ENCODE measurements at regions not wholly inside any gene's neighbourhood (a gene's known extent, or its start where the extent isn't known, plus 50 kb on each side); places are given as distances from the start of the nearest gene placed in this dataset.

GRCh38 chrX:7223271-7223670 is 75.3 kb upstream of the PUDP start:
- TF ChIP-seq CTCF (IDR thresholded peaks at IDR 0.05; ENCODE audit: insufficient read depth, low read depth, low read length), result no peak
- CTCF ChIA-PET, result no interaction called here
- POLR2A ChIA-PET, result no interaction called here

GRCh38 chrX:7220121-7220520 is 72.2 kb upstream of the PUDP start:
- no peak for TF ChIP-seq CTCF (IDR thresholded peaks at IDR 0.05; ENCODE audit: insufficient read depth, low read depth, low read length)
- ChIA-PET POLR2A (no interaction called here), CTCF (no interaction called here)
- no peak for DNase-seq (ENCODE audit: low read depth)
- Histone ChIP-seq H3K4me3 (ENCODE audit: low read depth, low read length) (no peak overlapping the region), H3K36me3 (ENCODE audit: control insufficient read depth, insufficient read depth, low read length) (no peaks in the 10 kb centered on the region), H3K27me3 (ENCODE audit: control insufficient read depth, insufficient read depth, low read length) (no peaks in the 10 kb centered on the region)

More at GRCh38 chrX:7223271-7223670, 75.3 kb upstream of the PUDP start:
- no peak for DNase-seq (ENCODE audit: low read depth)
- Histone ChIP-seq H3K27me3 (ENCODE audit: control insufficient read depth, insufficient read depth, low read length) (no peaks in the 10 kb centered on the region), H3K4me3 (ENCODE audit: low read depth, low read length) (no peak overlapping the region), H3K36me3 (ENCODE audit: control insufficient read depth, insufficient read depth, low read length) (no peaks in the 10 kb centered on the region)

- no peaks in the 10 kb centered on the region for H3K27me3 ChIP-seq (ENCODE audit: control insufficient read depth, insufficient read depth, low read length)
- no peak for TF ChIP-seq CTCF (IDR thresholded peaks at IDR 0.05; ENCODE audit: insufficient read depth, low read depth, low read length)
- no peak overlapping the region for H3K4me3 ChIP-seq (ENCODE audit: low read depth, low read length)
- no peaks in the 10 kb centered on the region for H3K36me3 ChIP-seq (ENCODE audit: control insufficient read depth, insufficient read depth, low read length)
- ChIA-PET POLR2A (no interaction called here), CTCF (no interaction called here)
- DNase-seq (ENCODE audit: low read depth), result no peak
Observed at GRCh38 chrX:7219153-7219705, 71.3 kb upstream of the PUDP start.

GRCh38 chrX:7218321-7219152 is 70.6 kb upstream of the PUDP start:
- ChIA-PET CTCF (no interaction called here), POLR2A (no interaction called here)
- Histone ChIP-seq H3K4me3 (ENCODE audit: low read depth, low read length) (no peak overlapping the region), H3K36me3 (ENCODE audit: control insufficient read depth, insufficient read depth, low read length) (no peaks in the 10 kb centered on the region), H3K27me3 (ENCODE audit: control insufficient read depth, insufficient read depth, low read length) (no peaks in the 10 kb centered on the region)
- no peak for DNase-seq (ENCODE audit: low read depth)
- no peak for TF ChIP-seq CTCF (IDR thresholded peaks at IDR 0.05; ENCODE audit: insufficient read depth, low read depth, low read length)

- CTCF ChIA-PET, result no interaction called here
- no peak overlapping the region for H3K4me3 ChIP-seq (ENCODE audit: low read depth, low read length)
- H3K27me3 ChIP-seq (ENCODE audit: control insufficient read depth, insufficient read depth, low read length), result no peaks in the 10 kb centered on the region
- no peak for DNase-seq (ENCODE audit: low read depth)
- POLR2A ChIA-PET, result no interaction called here
- no peak for TF ChIP-seq CTCF (IDR thresholded peaks at IDR 0.05; ENCODE audit: insufficient read depth, low read depth, low read length)
- H3K36me3 ChIP-seq (ENCODE audit: control insufficient read depth, insufficient read depth, low read length), result no peaks in the 10 kb centered on the region
Observed at GRCh38 chrX:7216981-7217587, 69.1 kb upstream of the PUDP start.

Measured in BJ (cell line).